Dermis blood vessel endothelial cell (primary cell): ENCODE measurements at regions not wholly inside any gene's neighbourhood (a gene's known extent, or its start where the extent isn't known, plus 50 kb on each side); places are given as distances from the start of the nearest gene placed in this dataset.
"Not testable (repeated sequence)": the region's sequence is repeated elsewhere in the genome, so short reads cannot be mapped to it uniquely, and the experiment has no call there.

ENCODE experiments used
- DNase-seq: peaks from one replicate; pipeline ENCODE4 v3.0.0; 2010

- no peak for DNase-seq
Measured at GRCh38 chr15:21261965-21262850, 178.1 kb downstream of the POTEB3 start.

DNA sequence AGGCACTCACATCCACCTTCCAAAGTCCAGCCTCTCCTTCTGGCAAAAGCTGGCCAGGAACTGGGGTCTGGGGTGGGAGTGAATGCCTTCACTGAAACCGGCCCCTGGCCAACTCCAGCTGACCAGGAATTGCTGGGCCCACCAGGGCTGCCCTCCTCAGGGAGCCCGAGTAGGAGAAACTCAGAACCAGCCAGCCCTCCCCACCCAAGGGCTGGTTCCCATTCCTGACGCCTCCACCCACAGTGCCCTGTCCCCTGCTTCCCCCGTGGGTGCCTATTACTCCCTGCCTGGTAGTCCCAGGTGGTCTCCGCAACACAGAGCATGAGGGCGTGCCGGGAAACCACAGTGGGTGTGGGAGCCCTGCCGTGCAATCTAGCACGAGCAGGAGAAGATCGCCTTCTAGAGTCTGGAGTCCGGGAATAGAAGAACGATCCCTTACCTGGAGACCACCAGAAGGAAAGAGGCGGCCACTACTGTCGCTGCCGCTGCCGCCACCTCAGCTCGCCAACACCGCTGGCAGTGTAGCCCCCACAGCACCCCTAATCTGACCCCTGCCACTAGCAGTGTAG lies 178.8 kb downstream of the POTEB3 start:
- no peak for DNase-seq

GRCh38 chr15:21260966-21261395 lies 179.3 kb downstream of the POTEB3 start:
- DNase-seq, result no peak

- DNase-seq, result not testable (repeated sequence)
Measured at GRCh38 chr15:21258635-21259034, 181.7 kb downstream of the POTEB3 start.

DNA sequence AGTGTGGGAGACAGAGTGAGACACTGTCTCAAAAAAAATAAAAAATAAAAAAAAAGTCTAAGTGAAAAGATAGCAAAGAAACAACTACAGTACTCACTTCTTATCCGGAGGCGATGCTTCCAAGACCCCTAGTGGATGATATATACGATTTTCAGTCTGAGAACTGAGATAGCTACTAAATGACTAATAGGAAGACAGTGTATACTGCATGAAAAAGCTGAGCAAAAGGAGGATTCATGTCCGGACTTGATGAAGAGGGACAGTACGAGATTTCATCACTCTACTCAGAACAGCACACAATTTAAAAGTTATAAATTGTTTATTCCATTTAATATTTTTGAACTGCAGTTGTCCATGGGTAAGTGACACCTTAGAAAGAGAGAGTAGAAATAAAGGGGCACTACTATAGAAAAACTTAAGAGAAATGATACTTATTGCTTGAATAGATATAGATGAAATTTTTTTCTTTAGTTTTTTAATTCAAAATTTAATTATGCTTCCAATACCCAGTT lies 190.7 kb downstream of the POTEB3 start:
- not testable (repeated sequence) for DNase-seq
